ENCODE measurements at regions not wholly inside any gene's neighbourhood (a gene's known extent, or its start where the extent isn't known, plus 50 kb on each side); places are given as distances from the start of the nearest gene placed in this dataset.

DNA sequence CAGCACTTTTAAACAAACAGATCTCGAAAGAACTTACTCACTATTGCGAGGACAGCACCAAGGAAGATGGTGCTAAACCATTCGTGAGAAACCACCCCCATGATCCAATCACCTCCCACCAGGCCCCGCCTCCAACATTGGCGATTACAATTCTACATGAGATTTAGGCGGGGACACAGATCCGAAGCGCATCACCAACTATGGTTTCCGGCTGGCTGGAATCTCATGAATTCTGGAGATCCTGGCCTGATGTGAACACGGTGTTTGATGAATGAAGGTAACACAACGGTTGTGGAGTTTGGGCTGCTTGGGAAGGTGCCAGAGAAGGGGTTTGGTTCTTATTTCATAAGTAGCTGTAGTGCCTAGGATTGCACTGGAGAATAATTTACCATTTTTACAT, 216.7 kb downstream of the EMX2 start (continued):
- TF ChIP-seq, protein P1, sequence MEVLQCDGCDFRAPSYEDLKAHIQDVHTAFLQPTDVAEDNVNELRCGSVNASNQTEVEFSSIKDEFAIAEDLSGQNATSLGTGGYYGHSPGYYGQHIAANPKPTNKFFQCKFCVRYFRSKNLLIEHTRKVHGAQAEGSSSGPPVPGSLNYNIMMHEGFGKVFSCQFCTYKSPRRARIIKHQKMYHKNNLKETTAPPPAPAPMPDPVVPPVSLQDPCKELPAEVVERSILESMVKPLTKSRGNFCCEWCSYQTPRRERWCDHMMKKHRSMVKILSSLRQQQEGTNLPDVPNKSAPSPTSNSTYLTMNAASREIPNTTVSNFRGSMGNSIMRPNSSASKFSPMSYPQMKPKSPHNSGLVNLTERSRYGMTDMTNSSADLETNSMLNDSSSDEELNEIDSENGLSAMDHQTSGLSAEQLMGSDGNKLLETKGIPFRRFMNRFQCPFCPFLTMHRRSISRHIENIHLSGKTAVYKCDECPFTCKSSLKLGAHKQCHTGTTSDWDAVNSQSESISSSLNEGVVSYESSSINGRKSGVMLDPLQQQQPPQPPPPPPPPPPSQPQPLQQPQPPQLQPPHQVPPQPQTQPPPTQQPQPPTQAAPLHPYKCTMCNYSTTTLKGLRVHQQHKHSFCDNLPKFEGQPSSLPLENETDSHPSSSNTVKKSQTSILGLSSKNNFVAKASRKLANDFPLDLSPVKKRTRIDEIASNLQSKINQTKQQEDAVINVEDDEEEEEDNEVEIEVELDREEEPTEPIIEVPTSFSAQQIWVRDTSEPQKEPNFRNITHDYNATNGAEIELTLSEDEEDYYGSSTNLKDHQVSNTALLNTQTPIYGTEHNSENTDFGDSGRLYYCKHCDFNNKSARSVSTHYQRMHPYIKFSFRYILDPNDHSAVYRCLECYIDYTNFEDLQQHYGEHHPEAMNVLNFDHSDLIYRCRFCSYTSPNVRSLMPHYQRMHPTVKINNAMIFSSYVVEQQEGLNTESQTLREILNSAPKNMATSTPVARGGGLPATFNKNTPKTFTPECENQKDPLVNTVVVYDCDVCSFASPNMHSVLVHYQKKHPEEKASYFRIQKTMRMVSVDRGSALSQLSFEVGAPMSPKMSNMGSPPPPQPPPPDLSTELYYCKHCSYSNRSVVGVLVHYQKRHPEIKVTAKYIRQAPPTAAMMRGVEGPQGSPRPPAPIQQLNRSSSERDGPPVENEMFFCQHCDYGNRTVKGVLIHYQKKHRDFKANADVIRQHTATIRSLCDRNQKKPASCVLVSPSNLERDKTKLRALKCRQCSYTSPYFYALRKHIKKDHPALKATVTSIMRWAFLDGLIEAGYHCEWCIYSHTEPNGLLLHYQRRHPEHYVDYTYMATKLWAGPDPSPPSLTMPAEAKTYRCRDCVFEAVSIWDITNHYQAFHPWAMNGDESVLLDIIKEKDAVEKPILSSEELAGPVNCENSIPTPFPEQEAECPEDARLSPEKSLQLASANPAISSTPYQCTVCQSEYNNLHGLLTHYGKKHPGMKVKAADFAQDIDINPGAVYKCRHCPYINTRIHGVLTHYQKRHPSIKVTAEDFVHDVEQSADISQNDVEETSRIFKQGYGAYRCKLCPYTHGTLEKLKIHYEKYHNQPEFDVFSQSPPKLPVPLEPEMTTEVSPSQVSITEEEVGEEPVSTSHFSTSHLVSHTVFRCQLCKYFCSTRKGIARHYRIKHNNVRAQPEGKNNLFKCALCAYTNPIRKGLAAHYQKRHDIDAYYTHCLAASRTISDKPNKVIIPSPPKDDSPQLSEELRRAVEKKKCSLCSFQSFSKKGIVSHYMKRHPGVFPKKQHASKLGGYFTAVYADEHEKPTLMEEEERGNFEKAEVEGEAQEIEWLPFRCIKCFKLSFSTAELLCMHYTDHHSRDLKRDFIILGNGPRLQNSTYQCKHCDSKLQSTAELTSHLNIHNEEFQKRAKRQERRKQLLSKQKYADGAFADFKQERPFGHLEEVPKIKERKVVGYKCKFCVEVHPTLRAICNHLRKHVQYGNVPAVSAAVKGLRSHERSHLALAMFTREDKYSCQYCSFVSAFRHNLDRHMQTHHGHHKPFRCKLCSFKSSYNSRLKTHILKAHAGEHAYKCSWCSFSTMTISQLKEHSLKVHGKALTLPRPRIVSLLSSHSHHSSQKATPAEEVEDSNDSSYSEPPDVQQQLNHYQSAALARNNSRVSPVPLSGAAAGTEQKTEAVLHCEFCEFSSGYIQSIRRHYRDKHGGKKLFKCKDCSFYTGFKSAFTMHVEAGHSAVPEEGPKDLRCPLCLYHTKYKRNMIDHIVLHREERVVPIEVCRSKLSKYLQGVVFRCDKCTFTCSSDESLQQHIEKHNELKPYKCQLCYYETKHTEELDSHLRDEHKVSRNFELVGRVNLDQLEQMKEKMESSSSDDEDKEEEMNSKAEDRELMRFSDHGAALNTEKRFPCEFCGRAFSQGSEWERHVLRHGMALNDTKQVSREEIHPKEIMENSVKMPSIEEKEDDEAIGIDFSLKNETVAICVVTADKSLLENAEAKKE (CRISPR knock-in tag; IDR thresholded peaks at IDR 0.05), result no peak
- TF ChIP-seq EZH2phosphoT487 (IDR thresholded peaks at IDR 0.05; ENCODE audit: unreplicated experiment), result no peak
- no peak for TF ChIP-seq STAT1 (IDR thresholded peaks at IDR 0.05; ENCODE audit: unreplicated experiment)
- TF ChIP-seq CREB1 (CRISPR knock-in tag; IDR thresholded peaks at IDR 0.05; ENCODE audit: low read depth), result no peak
- TF ChIP-seq EZH2 (IDR thresholded peaks at IDR 0.05; ENCODE audit: low read depth, unreplicated experiment), result no peak

DNA sequence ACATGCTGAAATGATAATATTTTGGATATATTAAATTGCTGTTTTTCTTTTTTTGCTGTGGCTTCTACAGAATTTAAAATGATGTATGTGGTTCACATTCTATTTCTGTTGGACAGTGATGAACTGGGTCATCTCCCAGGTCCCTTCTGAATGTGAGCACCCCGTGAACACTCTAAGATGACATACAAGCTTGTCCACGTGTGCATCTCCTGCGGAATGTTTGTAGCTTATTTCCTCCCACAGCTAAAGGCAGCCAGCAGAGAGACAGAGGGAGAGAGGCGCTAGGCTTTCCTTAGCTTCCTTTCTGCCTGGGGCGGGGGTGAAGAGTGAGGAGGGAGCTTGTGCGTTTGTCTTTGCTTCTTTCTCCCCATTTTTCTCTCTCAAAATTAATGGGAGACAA, 219.1 kb downstream of the EMX2 start:
- Histone ChIP-seq H3K27ac (ENCODE audit: low read depth) (no peak overlapping the region), H3K4me1 (ENCODE audit: insufficient read depth) (no peaks in the 10 kb centered on the region), H3K9me2 (ENCODE audit: insufficient read depth) (0 out of 2 replicates have a peak, but pooled peaks cover 7% of the 10 kb centered on the region), H3K4me3 (no peak overlapping the region), H3K27me3 (ENCODE audit: insufficient read depth) (no peaks in the 10 kb centered on the region), H3K4me2 (no peak overlapping the region), H3F3A (replicated peaks; ENCODE audit: low read depth) (no peaks in the 10 kb centered on the region), H4K20me1 (replicated peaks; ENCODE audit: insufficient read depth) (no peaks in the 10 kb centered on the region), H3K79me2 (replicated peaks; ENCODE audit: insufficient read depth) (no peaks in the 10 kb centered on the region), H2AFZ (peak overlapping the region; percentile 43; the same call in 1 of the 2 replicates), H3K36me3 (ENCODE audit: insufficient read depth) (no peaks in the 10 kb centered on the region)
- H3K27ac Mint-ChIP-seq, result no peak overlapping the region
- H3K36me3 Mint-ChIP-seq (ENCODE audit: low read depth), result no peaks in the 10 kb centered on the region
- no peak for DNase-seq (ENCODE audit: low spot score)
- peaks cover 8% of the 10 kb centered on the region for H3K4me1 Mint-ChIP-seq
- H3K4me3 Mint-ChIP-seq, result no peak overlapping the region
- no peaks in the 10 kb centered on the region for H3K27me3 Mint-ChIP-seq (ENCODE audit: insufficient read depth, low read depth, poor library complexity)
- ATAC-seq, result no peak
- H3K9me3 Mint-ChIP-seq, result no peaks in the 10 kb centered on the region
- TF ChIP-seq, protein P1 (CRISPR knock-in tag; IDR thresholded peaks at IDR 0.05), result no peak
- TF ChIP-seq, protein P2, sequence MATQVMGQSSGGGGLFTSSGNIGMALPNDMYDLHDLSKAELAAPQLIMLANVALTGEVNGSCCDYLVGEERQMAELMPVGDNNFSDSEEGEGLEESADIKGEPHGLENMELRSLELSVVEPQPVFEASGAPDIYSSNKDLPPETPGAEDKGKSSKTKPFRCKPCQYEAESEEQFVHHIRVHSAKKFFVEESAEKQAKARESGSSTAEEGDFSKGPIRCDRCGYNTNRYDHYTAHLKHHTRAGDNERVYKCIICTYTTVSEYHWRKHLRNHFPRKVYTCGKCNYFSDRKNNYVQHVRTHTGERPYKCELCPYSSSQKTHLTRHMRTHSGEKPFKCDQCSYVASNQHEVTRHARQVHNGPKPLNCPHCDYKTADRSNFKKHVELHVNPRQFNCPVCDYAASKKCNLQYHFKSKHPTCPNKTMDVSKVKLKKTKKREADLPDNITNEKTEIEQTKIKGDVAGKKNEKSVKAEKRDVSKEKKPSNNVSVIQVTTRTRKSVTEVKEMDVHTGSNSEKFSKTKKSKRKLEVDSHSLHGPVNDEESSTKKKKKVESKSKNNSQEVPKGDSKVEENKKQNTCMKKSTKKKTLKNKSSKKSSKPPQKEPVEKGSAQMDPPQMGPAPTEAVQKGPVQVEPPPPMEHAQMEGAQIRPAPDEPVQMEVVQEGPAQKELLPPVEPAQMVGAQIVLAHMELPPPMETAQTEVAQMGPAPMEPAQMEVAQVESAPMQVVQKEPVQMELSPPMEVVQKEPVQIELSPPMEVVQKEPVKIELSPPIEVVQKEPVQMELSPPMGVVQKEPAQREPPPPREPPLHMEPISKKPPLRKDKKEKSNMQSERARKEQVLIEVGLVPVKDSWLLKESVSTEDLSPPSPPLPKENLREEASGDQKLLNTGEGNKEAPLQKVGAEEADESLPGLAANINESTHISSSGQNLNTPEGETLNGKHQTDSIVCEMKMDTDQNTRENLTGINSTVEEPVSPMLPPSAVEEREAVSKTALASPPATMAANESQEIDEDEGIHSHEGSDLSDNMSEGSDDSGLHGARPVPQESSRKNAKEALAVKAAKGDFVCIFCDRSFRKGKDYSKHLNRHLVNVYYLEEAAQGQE (IDR thresholded peaks at IDR 0.05; ENCODE audit: unreplicated experiment), result no peak
- no peak for TF ChIP-seq EZH2 (IDR thresholded peaks at IDR 0.05; ENCODE audit: low read depth, unreplicated experiment)
- TF ChIP-seq EZH2phosphoT487 (IDR thresholded peaks at IDR 0.05; ENCODE audit: unreplicated experiment), result no peak

All from GM23338 (cell line).